Left renal cortex interstitium (tissue), 4 donors: ENCODE measurements at regions not wholly inside any gene's neighbourhood (a gene's known extent, or its start where the extent isn't known, plus 50 kb on each side); places are given as distances from the start of the nearest gene placed in this dataset.

Experiments used
- DNase-seq, 4 donors: peaks; one replicate each; pipeline ENCODE4 v3.0.0-alpha.2; 2013; ENCODE audit warnings: low read depth in 4 of 4, low spot score in 2 of 4, missing footprints in 1 of 4

DNA sequence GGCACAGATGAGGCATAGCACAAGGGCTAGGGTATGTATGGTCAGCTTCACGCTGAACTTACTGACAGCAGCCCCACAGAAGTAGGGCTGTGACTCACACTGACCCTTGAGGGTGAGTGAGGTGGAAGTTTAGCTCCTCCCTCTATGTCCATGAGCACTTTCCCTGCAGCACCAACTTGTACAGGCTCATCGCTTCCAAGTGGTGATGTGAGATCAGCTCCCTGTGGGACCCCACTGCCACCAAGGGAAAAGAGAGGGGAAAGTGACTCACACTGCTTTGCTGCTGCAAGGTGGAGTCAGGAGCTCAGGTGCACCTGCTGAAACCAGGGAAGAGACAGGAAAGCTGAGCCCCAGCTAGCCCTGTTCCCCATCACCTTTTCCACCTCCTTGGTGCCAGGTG is 91.5 kb downstream of the TEX51 start:
- no peak for DNase-seq

DNA sequence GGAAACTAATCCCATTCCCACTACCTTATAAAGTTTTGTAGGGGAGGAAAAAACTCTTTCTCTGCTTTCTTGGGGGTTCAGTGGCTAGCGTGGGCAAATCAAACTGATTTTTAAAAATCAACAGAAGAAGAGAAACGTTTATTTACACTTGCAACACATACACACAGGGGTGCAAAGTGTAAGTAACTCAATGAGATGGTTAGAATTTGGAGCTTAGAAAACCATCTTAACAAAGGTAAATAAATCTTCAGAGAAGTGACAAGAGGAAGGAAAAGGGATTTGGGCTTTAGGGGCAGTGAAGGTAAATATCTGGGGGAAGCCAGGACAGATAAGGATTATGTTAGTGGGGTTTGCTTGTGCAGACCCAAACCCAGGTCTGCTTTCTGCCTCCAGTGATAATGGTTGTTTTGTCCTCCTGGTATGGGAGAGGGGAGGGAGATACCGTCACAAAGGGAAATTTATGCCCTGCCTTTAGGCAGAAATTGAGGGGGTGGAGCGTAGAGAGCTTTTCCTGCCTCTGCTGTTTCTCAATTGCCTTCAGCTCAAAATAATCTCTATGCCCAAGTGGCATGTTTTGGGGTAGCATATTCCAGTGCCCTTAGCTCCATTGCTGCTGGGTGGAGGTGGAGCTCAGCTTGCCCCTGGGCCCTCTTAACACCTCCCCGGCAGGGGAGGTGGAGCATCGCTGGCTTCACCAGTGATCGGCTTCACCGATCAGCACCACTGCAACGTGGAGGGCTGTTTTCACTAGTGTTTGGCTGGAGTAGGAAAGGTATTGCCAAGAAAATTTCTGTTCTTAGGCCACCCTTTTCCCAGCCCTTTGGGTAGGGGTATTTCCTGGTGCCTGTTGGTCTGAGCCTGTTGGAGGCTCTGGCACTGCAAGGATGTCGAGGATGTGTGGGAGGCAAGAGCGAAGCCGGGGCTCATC is 92.2 kb downstream of the TEX51 start:
- no peak for DNase-seq

DNA sequence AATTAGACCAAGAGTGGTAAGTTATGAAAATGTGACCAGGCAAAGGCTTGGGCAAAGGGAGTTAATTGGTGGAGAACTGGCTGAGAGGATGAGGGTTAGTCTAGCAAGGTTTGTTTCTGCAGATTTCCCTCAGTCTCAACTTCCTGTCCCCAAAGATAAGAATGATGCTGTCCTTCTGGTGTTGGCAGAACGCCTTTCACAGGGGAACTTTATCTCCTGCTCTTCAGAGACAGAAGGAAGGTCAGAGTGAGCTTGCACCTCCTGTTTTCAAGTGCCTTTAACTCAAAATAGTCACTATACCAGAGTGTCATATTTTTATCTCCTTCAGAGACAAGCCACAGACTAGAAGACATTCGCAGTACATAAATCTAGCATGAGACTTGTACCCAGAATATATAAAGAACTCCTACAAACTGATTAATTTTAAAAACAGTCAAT is 95.7 kb downstream of the TEX51 start:
- DNase-seq, result no peak

DNA sequence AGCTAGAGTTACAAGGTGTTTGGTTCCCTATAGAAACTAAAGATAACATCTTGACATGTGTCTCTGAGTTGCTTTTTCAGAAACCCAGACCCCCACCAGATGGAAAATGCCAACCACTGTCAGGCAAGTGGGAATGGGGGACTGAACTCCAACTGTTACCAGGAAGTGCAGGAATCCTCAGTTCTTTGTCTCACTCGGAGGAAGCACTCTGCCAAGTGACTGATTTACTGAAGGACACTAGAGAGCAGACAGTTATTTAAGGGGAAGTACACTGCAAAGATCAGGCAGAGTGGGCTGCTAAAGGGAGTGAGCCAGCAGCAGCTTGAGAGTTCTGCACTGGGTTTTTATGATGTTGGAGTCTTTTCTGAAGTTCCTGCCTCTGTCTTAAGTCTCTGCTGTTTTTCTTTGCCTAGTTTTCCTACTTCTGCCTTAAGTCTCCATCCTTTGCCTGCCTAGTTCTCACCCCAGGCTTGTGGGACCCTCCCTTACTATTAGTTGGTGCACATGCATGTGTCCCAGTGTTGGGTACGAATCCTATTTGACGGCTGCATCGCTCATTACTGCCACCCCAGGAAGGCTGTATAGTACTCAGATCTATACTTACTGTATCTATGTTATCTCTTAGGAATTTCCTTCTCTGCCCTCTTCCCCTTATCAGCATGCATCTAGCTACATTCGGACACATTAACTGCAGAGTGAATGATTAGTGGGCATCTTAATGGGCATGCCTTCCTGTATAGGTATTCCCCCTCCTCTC is 97.1 kb downstream of the TEX51 start:
- DNase-seq, result no peak

DNA sequence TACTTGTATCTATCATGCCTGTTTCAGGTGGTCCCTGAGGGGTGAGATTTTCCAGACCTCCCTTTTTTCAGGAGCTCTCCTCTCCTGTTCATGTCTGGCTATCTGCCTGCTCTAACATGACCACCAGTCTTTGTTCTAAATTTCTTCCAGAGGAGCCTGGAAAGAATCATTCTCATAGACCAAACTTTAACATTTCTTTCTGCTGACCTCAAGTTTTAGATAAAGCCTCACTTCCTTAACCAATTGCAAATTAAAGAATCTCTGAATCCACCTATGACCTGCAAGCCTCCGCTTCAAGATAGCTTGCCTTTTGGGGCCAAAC is 97.6 kb downstream of the TEX51 start:
- no peak for DNase-seq
